ENCODE measurements at regions not wholly inside any gene's neighbourhood (a gene's known extent, or its start where the extent isn't known, plus 50 kb on each side); places are given as distances from the start of the nearest gene placed in this dataset.

GRCh38 chr7:25952261-25953057 lies 199.5 kb upstream of the NFE2L3 start:
- no peak for TF ChIP-seq CTCF (IDR thresholded peaks at IDR 0.05; ENCODE audit: low read length, missing control alignments)
- no peak overlapping the region for H3K4me3 ChIP-seq (replicated peaks; ENCODE audit: low read depth, low read length)
- DNase-seq (ENCODE audit: low read depth) = no peak

GRCh38 chr7:25953859-25954258 lies 198.1 kb upstream of the NFE2L3 start:
- TF ChIP-seq CTCF (IDR thresholded peaks at IDR 0.05; ENCODE audit: low read length, missing control alignments) = no peak
- DNase-seq (ENCODE audit: low read depth) = no peak
- no peak overlapping the region for H3K4me3 ChIP-seq (replicated peaks; ENCODE audit: low read depth, low read length)

- no peak overlapping the region for H3K4me3 ChIP-seq (replicated peaks; ENCODE audit: low read depth, low read length)
- TF ChIP-seq CTCF (IDR thresholded peaks at IDR 0.05; ENCODE audit: low read length, missing control alignments) = no peak
- no peak for DNase-seq (ENCODE audit: low read depth)
Measured at GRCh38 chr7:25954395-25954794, 197.6 kb upstream of the NFE2L3 start.

- no peak for DNase-seq (ENCODE audit: low read depth)
- no peak for TF ChIP-seq CTCF (IDR thresholded peaks at IDR 0.05; ENCODE audit: low read length, missing control alignments)
- no peak overlapping the region for H3K4me3 ChIP-seq (replicated peaks; ENCODE audit: low read depth, low read length)
Measured at GRCh38 chr7:25959168-25959734, 192.7 kb upstream of the NFE2L3 start.

- no peak for TF ChIP-seq CTCF (IDR thresholded peaks at IDR 0.05; ENCODE audit: low read length, missing control alignments)
- DNase-seq (ENCODE audit: low read depth) = no peak
- H3K4me3 ChIP-seq (replicated peaks; ENCODE audit: low read depth, low read length) = no peak overlapping the region
Measured at GRCh38 chr7:25963733-25964132, 188.3 kb upstream of the NFE2L3 start.

GRCh38 chr7:25964483-25964991 lies 187.5 kb upstream of the NFE2L3 start:
- no peak for TF ChIP-seq CTCF (IDR thresholded peaks at IDR 0.05; ENCODE audit: low read length, missing control alignments)
- DNase-seq (ENCODE audit: low read depth) = no peak
- no peak overlapping the region for H3K4me3 ChIP-seq (replicated peaks; ENCODE audit: low read depth, low read length)
